Common myeloid progenitor, CD34-positive (primary cell): ENCODE measurements at regions not wholly inside any gene's neighbourhood (a gene's known extent, or its start where the extent isn't known, plus 50 kb on each side); places are given as distances from the start of the nearest gene placed in this dataset.
A peak's percentile ranks its signal among the peaks of the same experiment; 100 is the strongest.

Source experiments
- CTCF ChIA-PET: fragments of 350-600 bp; sonication (Branson Sonifier 250); formaldehyde crosslinking; loops from one replicate; lab custom pipeline; 2021; ENCODE audit warnings: antibody characterized with exemption; lab: Charles Lee
- POLR2A ChIA-PET: fragments of 350-600 bp; sonication (Branson Sonifier 250); formaldehyde crosslinking; loops from one replicate; lab custom pipeline; 2021; ENCODE audit warnings: antibody characterized with exemption; lab: Charles Lee
- DNase-seq, 3 donors: peaks; one replicate each; pipeline versions ENCODE4 v3.0.0 to v3.0.0-alpha.2; 2013
- H3K27ac ChIP-seq, 2 experiments: 1 replicate in 1 of 2; 2 replicates in 1 of 2; pipeline ENCODE4 v1.7.0; 2013; ENCODE audit warnings: inconsistent platforms in 2 of 2, low read length in 2 of 2, mild to moderate bottlenecking in 2 of 2, low read depth in 1 of 2, moderate library complexity in 1 of 2; ENCODE audit not compliant: severe bottlenecking in 2 of 2, insufficient read depth in 1 of 2, poor library complexity in 1 of 2
- H3K27me3 ChIP-seq, 5 experiments: replicated peaks in 2 of 5; 1 replicate in 3 of 5; 2 replicates in 2 of 5; pipeline versions ENCODE4 v1.6.1 to v1.7.0; 2013; ENCODE audit warnings: low read length in 4 of 5, mild to moderate bottlenecking in 2 of 5, moderate library complexity in 2 of 5, inconsistent platforms in 1 of 5; ENCODE audit not compliant: insufficient read depth in 5 of 5, control insufficient read depth in 4 of 5
- H3K36me3 ChIP-seq, 4 experiments: 1 replicate in 2 of 4; 2 replicates in 2 of 4; pipeline versions ENCODE4 v1.6.1 to v1.7.0; 2013; ENCODE audit warnings: low read length in 3 of 4, control low read depth in 1 of 4, mild to moderate bottlenecking in 1 of 4; ENCODE audit not compliant: control insufficient read depth in 4 of 4, insufficient read depth in 4 of 4
- H3K4me1 ChIP-seq, 4 experiments: 1 replicate in 3 of 4; 2 replicates in 1 of 4; pipeline versions ENCODE4 v1.6.1 to v1.7.1; 2013; ENCODE audit warnings: low read length in 3 of 4, mild to moderate bottlenecking in 3 of 4, control low read depth in 1 of 4, inconsistent platforms in 1 of 4, moderate library complexity in 1 of 4; ENCODE audit not compliant: control insufficient read depth in 4 of 4, insufficient read depth in 4 of 4; ENCODE audit errors: control extremely low read depth in 1 of 4
- H3K4me3 ChIP-seq, 7 experiments: 1 replicate in 4 of 7; 2 replicates in 3 of 7; pipeline versions ENCODE4 v1.5.1 to v1.7.0; 2013; ENCODE audit warnings: mild to moderate bottlenecking in 7 of 7, low read length in 6 of 7, moderate library complexity in 6 of 7, inconsistent platforms in 2 of 7, low read depth in 2 of 7, control low read depth in 1 of 7; ENCODE audit not compliant: insufficient read depth in 4 of 7, control insufficient read depth in 1 of 7; ENCODE audit errors: extremely low read depth in 1 of 7
- H3K9me3 ChIP-seq, 5 experiments: 1 replicate in 4 of 5; 2 replicates in 1 of 5; pipeline versions ENCODE4 v1.6.1 to v1.7.1; 2013; ENCODE audit warnings: low read length in 4 of 5, mild to moderate bottlenecking in 2 of 5, inconsistent platforms in 1 of 5, low read depth in 1 of 5, moderate library complexity in 1 of 5; ENCODE audit not compliant: control insufficient read depth in 4 of 5, insufficient read depth in 2 of 5; ENCODE audit errors: control extremely low read depth in 1 of 5
- WGBS: methylation state at CpG from one replicate; pipeline ENCODE4 v1.1.5; 2013; ENCODE audit not compliant: insufficient coverage; 5-methylcytosine and 5-hydroxymethylcytosine counted together

DNA sequence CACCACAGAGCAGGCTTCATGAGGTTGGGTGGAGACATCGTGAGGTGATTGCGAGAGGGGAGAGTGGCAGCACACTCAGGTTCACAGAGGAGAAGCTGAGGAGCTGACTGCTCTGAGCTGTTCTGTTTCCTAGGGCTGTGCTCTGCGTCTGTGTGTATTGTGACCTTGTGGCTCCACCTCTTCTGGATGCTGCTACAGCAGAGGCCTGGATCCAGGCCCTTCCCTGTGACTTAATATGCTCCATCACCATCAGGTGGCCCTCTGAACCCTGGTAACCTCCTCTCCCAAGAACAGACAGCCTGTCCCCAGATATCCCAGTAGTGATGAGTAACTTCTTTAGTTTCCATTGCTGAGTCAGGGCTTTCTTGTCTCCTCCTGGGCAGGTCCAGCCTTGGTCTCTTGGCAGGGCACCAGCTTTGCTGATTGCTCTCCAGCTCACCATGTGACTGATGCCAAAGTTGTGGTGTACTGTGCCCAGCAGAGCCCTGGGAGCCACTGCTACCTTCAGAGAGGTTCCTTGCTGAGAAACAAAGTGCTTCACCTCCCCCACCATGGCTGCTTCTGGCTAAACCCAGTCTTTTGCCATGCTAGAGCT, 212.8 kb upstream of the CHD1 start:
- Histone ChIP-seq H3K4me3 (no peak overlapping the region), H3K27me3 (no peaks in the 10 kb centered on the region), H3K9me3 (peaks cover 0 to 6% (median 0%) of the 10 kb centered on the region in 5 experiments), H3K36me3 (no peaks in the 10 kb centered on the region), H3K4me1 (no peaks in the 10 kb centered on the region), H3K27ac (no peak overlapping the region)
- ChIA-PET CTCF (interaction anchor here (1.6 kb wide), 1 partner anchor 40 kb away, joined by 3 read pairs; no protein-coding TSS in a partner anchor), POLR2A (no interaction called here)
- 79% methylated on average over 3 of the region's 3 CpGs for WGBS
- no peak for DNase-seq

DNA sequence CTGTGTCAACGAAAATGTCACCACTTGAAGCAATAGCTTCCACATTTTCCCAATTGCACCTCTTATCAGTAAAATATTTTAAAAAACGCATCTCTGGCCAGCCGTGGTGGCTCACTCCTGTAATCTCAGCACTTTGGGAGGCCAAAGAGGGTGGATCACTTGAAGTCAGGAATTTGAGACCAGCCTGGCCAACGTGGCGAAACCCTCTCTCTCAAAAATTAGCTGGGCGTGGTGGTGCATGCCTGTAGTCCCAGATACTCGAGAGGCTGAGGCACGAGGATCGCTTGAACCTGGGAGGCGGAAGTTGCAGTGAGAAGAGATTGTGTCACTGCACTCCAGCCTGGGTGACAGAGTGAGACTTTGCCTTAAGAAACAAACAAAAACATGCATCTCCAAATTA, 210.1 kb upstream of the CHD1 start:
- POLR2A ChIA-PET = interaction anchor here (0.5 kb wide), 1 partner anchor 763 kb away, joined by 5 read pairs; no protein-coding TSS in a partner anchor
- no peak overlapping the region for H3K27ac ChIP-seq
- no peaks in the 10 kb centered on the region for H3K27me3 ChIP-seq
- no peaks in the 10 kb centered on the region for H3K4me1 ChIP-seq
- CTCF ChIA-PET = no interaction called here
- DNase-seq = no peak
- peaks cover 0 to 3% (median 0%) of the 10 kb centered on the region in 5 experiments for H3K9me3 ChIP-seq
- H3K4me3 ChIP-seq = no peak overlapping the region
- no peaks in the 10 kb centered on the region for H3K36me3 ChIP-seq
- WGBS = 88% methylated on average over 3 of the region's 10 CpGs

DNA sequence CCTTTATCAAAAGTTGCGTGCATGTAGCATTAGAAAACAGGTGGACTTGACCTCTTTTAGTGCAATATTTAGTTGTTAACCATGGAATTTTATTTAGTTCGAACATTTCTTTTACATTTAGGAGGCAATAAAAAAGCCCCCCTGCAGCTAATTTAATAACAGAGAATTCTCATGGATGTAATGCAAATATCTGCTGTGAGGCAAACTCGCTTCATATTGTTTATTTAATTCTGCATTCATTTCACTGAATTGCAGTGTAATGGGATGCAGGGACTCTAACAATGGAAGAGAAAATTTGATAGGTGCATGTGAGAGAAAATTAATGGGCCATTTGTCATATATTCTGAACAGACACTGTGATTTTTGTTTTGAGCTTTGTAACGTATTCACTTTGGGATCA, 205.1 kb upstream of the CHD1 start:
- DNase-seq = no peak
- Histone ChIP-seq H3K9me3 (no peaks in the 10 kb centered on the region), H3K4me1 (peaks cover 0 to 17% (median 0%) of the 10 kb centered on the region in 4 experiments), H3K4me3 (no peak overlapping the region), H3K36me3 (no peaks in the 10 kb centered on the region), H3K27ac (no peak overlapping the region), H3K27me3 (no peaks in the 10 kb centered on the region)
- CTCF ChIA-PET = no interaction called here
- POLR2A ChIA-PET = no interaction called here
- 100% methylated on average over 1 of the region's 4 CpGs for WGBS

DNA sequence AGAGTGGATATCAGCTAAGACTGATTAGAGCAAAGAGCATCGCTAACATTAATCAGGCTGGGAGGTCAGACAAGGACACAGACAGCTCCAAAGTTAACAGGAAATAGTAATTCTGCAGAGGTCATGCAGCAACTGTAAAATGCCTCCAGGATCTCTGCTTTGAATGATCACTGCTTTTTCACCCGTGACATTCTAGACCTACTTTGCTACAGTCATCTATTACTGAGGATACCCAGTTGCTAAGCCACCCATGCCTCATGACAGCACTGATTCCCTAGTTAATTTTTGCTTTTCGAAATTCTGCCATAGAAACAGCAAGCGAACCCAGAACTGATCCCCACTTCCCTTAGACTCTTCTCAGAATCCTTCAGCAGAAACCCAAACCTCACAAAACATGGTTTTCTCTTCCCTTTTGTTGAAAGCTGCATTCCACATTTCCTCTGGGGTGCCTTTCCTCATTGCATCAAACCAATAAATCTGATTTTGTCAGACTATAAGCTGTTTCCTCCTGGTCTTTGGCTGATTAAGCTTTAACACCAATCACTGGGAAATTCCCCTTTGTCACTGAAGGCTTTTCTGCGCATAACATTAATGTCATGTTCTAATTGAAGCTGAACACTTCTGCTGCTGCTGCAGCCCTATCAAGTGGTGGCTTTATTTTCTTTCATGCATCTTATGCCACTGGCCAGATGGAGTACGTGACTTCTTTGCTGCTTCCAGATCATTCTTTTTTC, 201.1 kb upstream of the CHD1 start:
- ChIA-PET POLR2A (no interaction called here), CTCF (no interaction called here)
- no peak overlapping the region for H3K4me3 ChIP-seq
- WGBS = 7% methylated on average over 6 of the region's 6 CpGs
- no peaks in the 10 kb centered on the region for H3K9me3 ChIP-seq
- peaks cover 0 to 17% (median 0%) of the 10 kb centered on the region in 4 experiments for H3K4me1 ChIP-seq
- H3K27ac ChIP-seq = no peak overlapping the region
- H3K36me3 ChIP-seq = no peaks in the 10 kb centered on the region
- DNase-seq = peak; percentile 39 to 90 (median 88)
- no peaks in the 10 kb centered on the region for H3K27me3 ChIP-seq

GRCh38 chr5:99122976-99123375, 194.2 kb upstream of the CHD1 start:
- Histone ChIP-seq H3K27ac (no peak overlapping the region), H3K36me3 (no peaks in the 10 kb centered on the region), H3K27me3 (no peaks in the 10 kb centered on the region), H3K4me1 (no peaks in the 10 kb centered on the region), H3K9me3 (no peaks in the 10 kb centered on the region), H3K4me3 (no peak overlapping the region)
- POLR2A ChIA-PET = no interaction called here
- no peak for DNase-seq
- CTCF ChIA-PET = interaction anchor here (1.2 kb wide), 1 partner anchor 9 kb away, joined by 3 read pairs; no protein-coding TSS in a partner anchor

DNA sequence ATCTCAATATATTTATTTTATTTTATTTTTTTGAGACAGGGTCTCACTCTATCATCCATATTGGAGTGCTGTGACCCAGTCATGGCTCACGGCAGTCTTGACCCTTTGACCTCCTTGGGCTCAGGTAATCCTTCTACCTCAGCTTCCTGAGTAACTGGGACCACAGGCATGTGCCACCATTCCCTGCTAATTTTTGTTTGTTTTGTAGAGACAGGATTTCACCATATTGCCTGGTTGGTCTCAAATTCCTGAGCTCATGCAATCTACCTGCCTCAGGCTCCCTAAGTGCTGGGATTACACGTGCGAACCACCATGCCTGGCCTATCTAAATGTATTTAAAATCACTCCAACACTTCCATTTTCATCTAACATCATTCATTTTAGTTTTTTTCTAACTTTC, 190.5 kb upstream of the CHD1 start:
- no peak for DNase-seq
- no CpG with 5 or more reads among the region's 3 CpGs for WGBS
- Histone ChIP-seq H3K4me3 (no peak overlapping the region), H3K4me1 (no peaks in the 10 kb centered on the region), H3K36me3 (no peaks in the 10 kb centered on the region), H3K27ac (no peak overlapping the region), H3K27me3 (no peaks in the 10 kb centered on the region), H3K9me3 (no peaks in the 10 kb centered on the region)
- ChIA-PET POLR2A (interaction anchor here (0.6 kb wide), 1 partner anchor 1914 kb away, joined by 4 read pairs; no protein-coding TSS in a partner anchor), CTCF (no interaction called here)

GRCh38 chr5:99116526-99116925, 187.7 kb upstream of the CHD1 start:
- H3K27me3 ChIP-seq = no peaks in the 10 kb centered on the region
- H3K9me3 ChIP-seq = no peaks in the 10 kb centered on the region
- H3K4me1 ChIP-seq = no peaks in the 10 kb centered on the region
- H3K4me3 ChIP-seq = no peak overlapping the region
- no peak overlapping the region for H3K27ac ChIP-seq
- POLR2A ChIA-PET = no interaction called here
- no peaks in the 10 kb centered on the region for H3K36me3 ChIP-seq
- CTCF ChIA-PET = no interaction called here
- no peak for DNase-seq
- no CpG with 5 or more reads among the region's 4 CpGs for WGBS
